Liver (tissue), 8 donors: ENCODE measurements at regions not wholly inside any gene's neighbourhood (a gene's known extent, or its start where the extent isn't known, plus 50 kb on each side); places are given as distances from the start of the nearest gene placed in this dataset.

Experiments used
- DNase-seq: peaks from one replicate; pipeline ENCODE4 v3.0.0-alpha.2; 2017; ENCODE audit warnings: low spot score
- H3K27ac ChIP-seq, 2 donors: one replicate each; pipeline ENCODE4 v1.7.0; 2013; ENCODE audit warnings: inconsistent platforms in 2 of 2, low read length in 2 of 2, control low read depth in 1 of 2, low read depth in 1 of 2, mild to moderate bottlenecking in 1 of 2
- H3K27me3 ChIP-seq, 4 donors: one replicate each; pipeline versions ENCODE4 v1.6.1 to v1.7.0; 2013; ENCODE audit warnings: low read length in 3 of 4, inconsistent platforms in 1 of 4, mild to moderate bottlenecking in 1 of 4, moderate library complexity in 1 of 4; ENCODE audit not compliant: control insufficient read depth in 4 of 4, insufficient read depth in 4 of 4
- H3K36me3 ChIP-seq, 4 donors: one replicate each; pipeline versions ENCODE4 v1.6.1 to v1.7.0; 2013; ENCODE audit warnings: low read length in 3 of 4, mild to moderate bottlenecking in 3 of 4, low read depth in 1 of 4, moderate library complexity in 1 of 4; ENCODE audit not compliant: control insufficient read depth in 4 of 4, insufficient read depth in 3 of 4
- H3K4me1 ChIP-seq, 4 donors: one replicate each; pipeline versions ENCODE4 v1.6.1 to v1.7.0; 2013; ENCODE audit warnings: low read length in 3 of 4, mild to moderate bottlenecking in 3 of 4, moderate library complexity in 1 of 4; ENCODE audit not compliant: control insufficient read depth in 4 of 4, insufficient read depth in 4 of 4
- H3K4me3 ChIP-seq, 3 donors: one replicate each; pipeline versions ENCODE4 v1.6.1 to v1.7.0; 2013; ENCODE audit warnings: low read length in 3 of 3, control low read depth in 1 of 3, low read depth in 1 of 3, mild to moderate bottlenecking in 1 of 3
- H3K9ac ChIP-seq, 2 donors: one replicate each; pipeline ENCODE4 v1.7.0; 2013; ENCODE audit warnings: low read length in 2 of 2, mild to moderate bottlenecking in 2 of 2, moderate library complexity in 2 of 2, control low read depth in 1 of 2, low read depth in 1 of 2
- H3K9me3 ChIP-seq, 4 donors: one replicate each; pipeline versions ENCODE4 v1.6.1 to v1.7.0; 2013; ENCODE audit warnings: low read length in 3 of 4; ENCODE audit not compliant: control insufficient read depth in 4 of 4
- ATF3 ChIP-seq: IDR thresholded peaks from 2 replicates; pipeline ENCODE4 v1.6.1; 2016; ENCODE audit warnings: antibody characterized with exemption
- CTCF ChIP-seq: fragments of 150-350 bp; IDR thresholded peaks from 2 replicates; pipeline ENCODE4 v1.5.1; 2017; ENCODE audit warnings: improper control_type of control experiment, low read depth, low read length; ENCODE audit not compliant: missing input control
- EGR1 ChIP-seq, 2 donors: IDR thresholded peaks; 2 replicates each; pipeline ENCODE4 v1.6.1; 2016 to 2018; ENCODE audit warnings: antibody characterized with exemption in 2 of 2, low read depth in 2 of 2
- FOXA1 ChIP-seq: IDR thresholded peaks from 2 replicates; pipeline ENCODE4 v1.6.1; 2016; ENCODE audit warnings: antibody characterized with exemption
- FOXA2 ChIP-seq: IDR thresholded peaks from 2 replicates; pipeline ENCODE4 v1.6.1; 2016; ENCODE audit warnings: antibody characterized with exemption
- GABPA ChIP-seq, 2 donors: IDR thresholded peaks in 1 of 2; conservative IDR thresholded peaks in 1 of 2; 2 replicates each; pipeline ENCODE4 v1.6.1; 2016; ENCODE audit warnings: antibody characterized with exemption in 2 of 2, mild to moderate bottlenecking in 1 of 2, moderate library complexity in 1 of 2
- HNF4A ChIP-seq, 2 donors: conservative IDR thresholded peaks; 2 replicates each; pipeline ENCODE4 v1.6.1; 2016; ENCODE audit warnings: antibody characterized with exemption in 2 of 2, mild to moderate bottlenecking in 2 of 2
- HNF4G ChIP-seq: IDR thresholded peaks from 2 replicates; pipeline ENCODE4 v1.6.1; 2016; ENCODE audit warnings: antibody characterized with exemption
- JUND ChIP-seq, 2 donors: IDR thresholded peaks; 2 replicates each; pipeline ENCODE4 v1.6.1; 2016; ENCODE audit warnings: antibody characterized with exemption in 2 of 2
- NR2F2 ChIP-seq: IDR thresholded peaks from 2 replicates; pipeline ENCODE4 v1.6.1; 2016; ENCODE audit warnings: antibody characterized with exemption
- RAD21 ChIP-seq, 2 donors: IDR thresholded peaks; 2 replicates each; pipeline ENCODE4 v1.6.1; 2016; ENCODE audit warnings: antibody characterized with exemption in 2 of 2, mild to moderate bottlenecking in 2 of 2
- REST ChIP-seq: IDR thresholded peaks from 2 replicates; pipeline ENCODE4 v1.6.1; 2016; ENCODE audit warnings: antibody characterized with exemption, mild to moderate bottlenecking
- RXRA ChIP-seq, 2 donors: IDR thresholded peaks; 2 replicates each; pipeline ENCODE4 v1.6.1; 2017 to 2018; ENCODE audit warnings: antibody characterized with exemption in 2 of 2, mild to moderate bottlenecking in 1 of 2
- SP1 ChIP-seq: IDR thresholded peaks from 2 replicates; pipeline ENCODE4 v1.6.1; 2018; ENCODE audit warnings: antibody characterized with exemption, mild to moderate bottlenecking
- TAF1 ChIP-seq: conservative IDR thresholded peaks from 2 replicates; pipeline ENCODE4 v1.6.1; 2016; ENCODE audit warnings: antibody characterized with exemption, mild to moderate bottlenecking
- YY1 ChIP-seq: IDR thresholded peaks from 2 replicates; pipeline ENCODE4 v1.6.1; 2016; ENCODE audit warnings: antibody characterized with exemption, mild to moderate bottlenecking
- WGBS: extraction: QIAGEN DNeasy Blood & Tissue Kit; methylation state at CpG from one replicate; pipeline ENCODE4 v1.1.7; 2013; 5-methylcytosine and 5-hydroxymethylcytosine counted together
- TF ChIP-seq, protein P1 (sequence below): IDR thresholded peaks from 2 replicates; pipeline ENCODE4 v1.6.1; 2016; ENCODE audit warnings: antibody characterized with exemption
- TF ChIP-seq, protein P2 (sequence below): IDR thresholded peaks from 2 replicates; pipeline ENCODE4 v1.6.1; 2016; ENCODE audit warnings: antibody characterized with exemption
- donor health status: healthy.
- donor health status: healthy.
- donor health status: healthy.
- donor health status: healthy.
- donor health status: healthy.

DNA sequence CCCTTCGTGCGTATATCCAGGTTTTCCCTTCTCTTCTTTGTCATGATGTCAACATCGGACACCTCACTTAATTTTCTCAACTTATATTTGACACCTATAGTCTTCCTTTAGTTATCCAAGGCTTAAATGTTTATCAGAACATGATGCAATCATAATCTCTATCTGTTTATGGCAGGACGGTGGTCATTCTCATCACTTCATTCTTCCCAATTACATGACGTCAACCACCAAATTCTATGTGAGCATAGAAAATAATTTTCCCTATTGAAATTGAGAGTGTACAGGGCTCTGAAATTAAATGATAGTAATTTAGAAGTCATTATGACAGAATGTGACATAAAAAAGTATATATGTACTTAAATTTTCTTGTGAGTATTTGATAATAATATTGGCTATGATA is 345.4 kb downstream of the CDH9 start:
- Histone ChIP-seq H3K4me3 (no peak overlapping the region), H3K36me3 (no peaks in the 10 kb centered on the region), H3K27ac (no peak overlapping the region), H3K4me1 (no peaks in the 10 kb centered on the region), H3K9ac (no peak overlapping the region), H3K9me3 (no peaks in the 10 kb centered on the region), H3K27me3 (no peaks in the 10 kb centered on the region)
- no peak for DNase-seq
- TF ChIP-seq NR2F2 (no peak), CTCF (no peak), HNF4A (conservative IDR thresholded peaks at IDR 0.05) (no peak), REST (no peak), HNF4G (no peak), EGR1 (IDR thresholded peaks at IDR 0.05; ENCODE audit: low read depth in 2 of 2) (no peak), TAF1 (no peak), JUND (IDR thresholded peaks at IDR 0.05) (no peak), RAD21 (IDR thresholded peaks at IDR 0.05) (no peak), GABPA (IDR thresholded peaks at IDR 0.05 in 1 of 2, conservative IDR thresholded peaks at IDR 0.05 in 1 of 2) (no peak), YY1 (no peak), FOXA1 (no peak), FOXA2 (no peak), SP1 (no peak), RXRA (IDR thresholded peaks at IDR 0.05) (no peak)
- TF ChIP-seq, protein P1, sequence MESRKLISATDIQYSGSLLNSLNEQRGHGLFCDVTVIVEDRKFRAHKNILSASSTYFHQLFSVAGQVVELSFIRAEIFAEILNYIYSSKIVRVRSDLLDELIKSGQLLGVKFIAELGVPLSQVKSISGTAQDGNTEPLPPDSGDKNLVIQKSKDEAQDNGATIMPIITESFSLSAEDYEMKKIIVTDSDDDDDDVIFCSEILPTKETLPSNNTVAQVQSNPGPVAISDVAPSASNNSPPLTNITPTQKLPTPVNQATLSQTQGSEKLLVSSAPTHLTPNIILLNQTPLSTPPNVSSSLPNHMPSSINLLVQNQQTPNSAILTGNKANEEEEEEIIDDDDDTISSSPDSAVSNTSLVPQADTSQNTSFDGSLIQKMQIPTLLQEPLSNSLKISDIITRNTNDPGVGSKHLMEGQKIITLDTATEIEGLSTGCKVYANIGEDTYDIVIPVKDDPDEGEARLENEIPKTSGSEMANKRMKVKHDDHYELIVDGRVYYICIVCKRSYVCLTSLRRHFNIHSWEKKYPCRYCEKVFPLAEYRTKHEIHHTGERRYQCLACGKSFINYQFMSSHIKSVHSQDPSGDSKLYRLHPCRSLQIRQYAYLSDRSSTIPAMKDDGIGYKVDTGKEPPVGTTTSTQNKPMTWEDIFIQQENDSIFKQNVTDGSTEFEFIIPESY: no peak
- TF ChIP-seq, protein P2, sequence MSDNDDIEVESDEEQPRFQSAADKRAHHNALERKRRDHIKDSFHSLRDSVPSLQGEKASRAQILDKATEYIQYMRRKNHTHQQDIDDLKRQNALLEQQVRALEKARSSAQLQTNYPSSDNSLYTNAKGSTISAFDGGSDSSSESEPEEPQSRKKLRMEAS: no peak
- WGBS: 85% methylated on average over 5 of the region's 5 CpGs

GRCh38 chr5:26691486-26691885 is 346.9 kb downstream of the CDH9 start:
- Histone ChIP-seq H3K36me3 (no peaks in the 10 kb centered on the region), H3K9ac (no peak overlapping the region), H3K27ac (no peak overlapping the region), H3K9me3 (no peaks in the 10 kb centered on the region), H3K27me3 (no peaks in the 10 kb centered on the region), H3K4me3 (no peak overlapping the region), H3K4me1 (no peaks in the 10 kb centered on the region)
- DNase-seq: no peak
- TF ChIP-seq, protein P2: no peak
- TF ChIP-seq GABPA (IDR thresholded peaks at IDR 0.05 in 1 of 2, conservative IDR thresholded peaks at IDR 0.05 in 1 of 2): no peak
- no peak for TF ChIP-seq SP1
- TF ChIP-seq FOXA2: no peak
- TF ChIP-seq HNF4G: no peak
- TF ChIP-seq NR2F2: no peak
- TF ChIP-seq RXRA (IDR thresholded peaks at IDR 0.05): no peak
- TF ChIP-seq RAD21 (IDR thresholded peaks at IDR 0.05): no peak
- TF ChIP-seq REST: no peak
- no peak for TF ChIP-seq ATF3
- no peak for TF ChIP-seq EGR1 (IDR thresholded peaks at IDR 0.05; ENCODE audit: low read depth in 2 of 2)
- no peak for TF ChIP-seq FOXA1
- no peak for TF ChIP-seq YY1
- TF ChIP-seq HNF4A (conservative IDR thresholded peaks at IDR 0.05): no peak
- TF ChIP-seq, protein P1: no peak
- TF ChIP-seq JUND (IDR thresholded peaks at IDR 0.05): no peak
